Astrocyte (in vitro differentiated cells and primary cell): ENCODE measurements at regions not wholly inside any gene's neighbourhood (a gene's known extent, or its start where the extent isn't known, plus 50 kb on each side); places are given as distances from the start of the nearest gene placed in this dataset.

Experiments used
- DNase-seq: peaks from one replicate; pipeline ENCODE4 v3.0.0-alpha.2; 2010; ENCODE audit warnings: low read depth
- FAIRE-seq: peaks from 2 replicates; lab custom pipeline; 2011; peaks lifted over from hg19 to GRCh38; lab: Jason Lieb, UNC
- H2AFZ ChIP-seq: 2 replicates; pipeline ENCODE4 v1.6.0; 2012; ENCODE audit warnings: low read depth, low read length, inconsistent platforms
- H3K27ac ChIP-seq: 2 replicates; pipeline ENCODE4 v1.5.1; 2011; ENCODE audit warnings: low read depth, low read length, inconsistent platforms
- H3K27me3 ChIP-seq: 2 replicates; pipeline ENCODE4 v1.6.0; 2011; ENCODE audit warnings: low read length, inconsistent platforms; ENCODE audit not compliant: insufficient read depth
- H3K36me3 ChIP-seq: 2 replicates; pipeline ENCODE4 v1.5.1; 2011; ENCODE audit warnings: low read length, inconsistent platforms; ENCODE audit not compliant: insufficient read depth
- H3K4me1 ChIP-seq: 2 replicates; pipeline ENCODE4 v1.5.1; 2011; ENCODE audit warnings: low read length, inconsistent platforms; ENCODE audit not compliant: insufficient read depth
- H3K4me2 ChIP-seq: 2 replicates; pipeline ENCODE4 v1.6.0; 2012; ENCODE audit warnings: low read length, inconsistent platforms
- H3K4me3 ChIP-seq: 2 replicates; pipeline ENCODE4 v1.5.1; 2011; ENCODE audit warnings: low read depth, mild to moderate bottlenecking, low read length, inconsistent platforms; ENCODE audit not compliant: insufficient read depth
- H3K79me2 ChIP-seq: 2 replicates; pipeline ENCODE4 v1.6.0; 2012; ENCODE audit warnings: mild to moderate bottlenecking, low read length, inconsistent platforms; ENCODE audit not compliant: insufficient read depth
- H3K9ac ChIP-seq: 2 replicates; pipeline ENCODE4 v1.6.0; 2012; ENCODE audit warnings: mild to moderate bottlenecking, low read length, inconsistent platforms
- H3K9me3 ChIP-seq: 2 replicates; pipeline ENCODE4 v1.5.1; 2012; ENCODE audit warnings: low read depth, mild to moderate bottlenecking, low read length, inconsistent platforms; ENCODE audit not compliant: insufficient read depth
- H4K20me1 ChIP-seq: 2 replicates; pipeline ENCODE4 v1.6.0; 2012; ENCODE audit warnings: low read length, inconsistent platforms; ENCODE audit not compliant: insufficient read depth
- H3K27ac Mint-ChIP-seq: one replicate; pipeline ENCODE4 v1.8.0; 2021; ENCODE audit warnings: mild to moderate bottlenecking, mixed read lengths; ENCODE audit not compliant: unreplicated experiment
- H3K27me3 Mint-ChIP-seq: one replicate; pipeline ENCODE4 v1.8.0; 2021; ENCODE audit warnings: low read depth, mixed read lengths; ENCODE audit not compliant: unreplicated experiment
- H3K36me3 Mint-ChIP-seq: one replicate; pipeline ENCODE4 v1.8.0; 2021; ENCODE audit warnings: low read depth, mixed read lengths; ENCODE audit not compliant: unreplicated experiment
- H3K4me1 Mint-ChIP-seq: one replicate; pipeline ENCODE4 v1.8.0; 2021; ENCODE audit warnings: low read depth, mixed read lengths; ENCODE audit not compliant: unreplicated experiment
- H3K4me3 Mint-ChIP-seq: one replicate; pipeline ENCODE4 v1.8.0; 2021; ENCODE audit warnings: mild to moderate bottlenecking, moderate library complexity, mixed read lengths; ENCODE audit not compliant: unreplicated experiment
- H3K9me3 Mint-ChIP-seq: one replicate; pipeline ENCODE4 v1.8.0; 2021; ENCODE audit warnings: mild to moderate bottlenecking, mixed read lengths; ENCODE audit not compliant: unreplicated experiment
- EZH2 ChIP-seq: IDR thresholded peaks from 2 replicates; pipeline ENCODE4 v1.6.1; 2012; ENCODE audit warnings: mild to moderate bottlenecking, low read length, inconsistent platforms; ENCODE audit not compliant: insufficient read depth
- TF ChIP-seq, protein P1 (sequence below): IDR thresholded peaks from 2 replicates; pipeline ENCODE4 v1.5.1; 2011; ENCODE audit warnings: low read depth, mild to moderate bottlenecking, inconsistent platforms, low read length, moderate library complexity; ENCODE audit not compliant: insufficient read depth

GRCh38 chr18:7390731-7391492 is 160.0 kb downstream of the LRRC30 start:
- no peak overlapping the region for H3K4me3 Mint-ChIP-seq
- H3K9me3 ChIP-seq = no peaks in the 10 kb centered on the region
- H3K79me2 ChIP-seq = no peaks in the 10 kb centered on the region

DNA sequence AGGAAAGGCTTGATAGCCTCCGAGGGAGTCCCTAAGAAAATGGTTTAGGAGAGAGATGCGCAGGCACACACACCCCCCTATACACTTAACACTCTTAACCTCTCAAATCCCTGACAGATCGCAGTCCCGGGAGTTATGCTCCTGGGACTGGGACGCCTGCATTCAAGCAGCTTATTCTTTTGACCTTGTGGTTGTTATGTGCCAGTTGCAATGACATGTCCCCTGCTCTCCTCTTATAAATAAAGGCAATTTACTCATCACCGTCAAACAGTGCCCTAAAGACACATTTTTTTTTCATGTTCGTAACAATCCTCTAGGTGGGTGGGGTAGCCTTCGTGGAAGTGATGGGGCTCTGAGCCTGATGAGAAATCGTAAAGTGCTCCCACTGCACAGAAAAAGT is 162.2 kb downstream of the LRRC30 start:
- peaks cover 24% of the 10 kb centered on the region for H3K27me3 Mint-ChIP-seq
- FAIRE-seq (no peak), DNase-seq (no peak)
- H3K9me3 Mint-ChIP-seq = peaks cover 6% of the 10 kb centered on the region
- H3K4me1 Mint-ChIP-seq = no peaks in the 10 kb centered on the region
- Histone ChIP-seq H2AFZ (no peak overlapping the region), H3K4me3 (no peak overlapping the region), H4K20me1 (no peaks in the 10 kb centered on the region), H3K9ac (no peak overlapping the region), H3K4me1 (no peaks in the 10 kb centered on the region), H3K36me3 (no peaks in the 10 kb centered on the region), H3K27me3 (peaks cover 7% of the 10 kb centered on the region), H3K4me2 (no peak overlapping the region), H3K27ac (no peak overlapping the region), H3K9me3 (no peaks in the 10 kb centered on the region), H3K79me2 (no peaks in the 10 kb centered on the region)
- H3K36me3 Mint-ChIP-seq = no peaks in the 10 kb centered on the region
- H3K4me3 Mint-ChIP-seq = no peak overlapping the region
- H3K27ac Mint-ChIP-seq = no peak overlapping the region
- TF ChIP-seq, protein P1, sequence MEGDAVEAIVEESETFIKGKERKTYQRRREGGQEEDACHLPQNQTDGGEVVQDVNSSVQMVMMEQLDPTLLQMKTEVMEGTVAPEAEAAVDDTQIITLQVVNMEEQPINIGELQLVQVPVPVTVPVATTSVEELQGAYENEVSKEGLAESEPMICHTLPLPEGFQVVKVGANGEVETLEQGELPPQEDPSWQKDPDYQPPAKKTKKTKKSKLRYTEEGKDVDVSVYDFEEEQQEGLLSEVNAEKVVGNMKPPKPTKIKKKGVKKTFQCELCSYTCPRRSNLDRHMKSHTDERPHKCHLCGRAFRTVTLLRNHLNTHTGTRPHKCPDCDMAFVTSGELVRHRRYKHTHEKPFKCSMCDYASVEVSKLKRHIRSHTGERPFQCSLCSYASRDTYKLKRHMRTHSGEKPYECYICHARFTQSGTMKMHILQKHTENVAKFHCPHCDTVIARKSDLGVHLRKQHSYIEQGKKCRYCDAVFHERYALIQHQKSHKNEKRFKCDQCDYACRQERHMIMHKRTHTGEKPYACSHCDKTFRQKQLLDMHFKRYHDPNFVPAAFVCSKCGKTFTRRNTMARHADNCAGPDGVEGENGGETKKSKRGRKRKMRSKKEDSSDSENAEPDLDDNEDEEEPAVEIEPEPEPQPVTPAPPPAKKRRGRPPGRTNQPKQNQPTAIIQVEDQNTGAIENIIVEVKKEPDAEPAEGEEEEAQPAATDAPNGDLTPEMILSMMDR = no peak
- TF ChIP-seq EZH2 = no peak

More at GRCh38 chr18:7390731-7391492, 160.0 kb downstream of the LRRC30 start:
- Histone ChIP-seq H3K4me2 (no peak overlapping the region), H3K27me3 (peaks cover 5% of the 10 kb centered on the region), H3K4me1 (no peaks in the 10 kb centered on the region), H3K27ac (no peak overlapping the region), H3K4me3 (no peak overlapping the region), H2AFZ (no peak overlapping the region), H3K9ac (no peak overlapping the region), H4K20me1 (no peaks in the 10 kb centered on the region), H3K36me3 (no peaks in the 10 kb centered on the region)
- H3K27me3 Mint-ChIP-seq = peaks cover 26% of the 10 kb centered on the region
- no peaks in the 10 kb centered on the region for H3K4me1 Mint-ChIP-seq
- no peak for TF ChIP-seq EZH2
- TF ChIP-seq, protein P1 = no peak
- no peak for FAIRE-seq
- DNase-seq = no peak
- H3K36me3 Mint-ChIP-seq = no peaks in the 10 kb centered on the region
- peaks cover 7% of the 10 kb centered on the region for H3K9me3 Mint-ChIP-seq
- no peak overlapping the region for H3K27ac Mint-ChIP-seq

- H3K27ac ChIP-seq = no peak overlapping the region
Observed at GRCh38 chr18:7394050-7394659, 163.3 kb downstream of the LRRC30 start.

More at GRCh38 chr18:7394050-7394659, 163.3 kb downstream of the LRRC30 start:
- Histone ChIP-seq H3K4me2 (no peak overlapping the region), H3K9me3 (no peaks in the 10 kb centered on the region), H2AFZ (no peak overlapping the region), H3K4me1 (no peaks in the 10 kb centered on the region), H3K4me3 (no peak overlapping the region), H3K79me2 (no peaks in the 10 kb centered on the region), H3K9ac (no peak overlapping the region), H4K20me1 (no peaks in the 10 kb centered on the region), H3K36me3 (no peaks in the 10 kb centered on the region), H3K27me3 (peaks cover 7% of the 10 kb centered on the region)
- DNase-seq (no peak), FAIRE-seq (no peak)
- Mint-ChIP-seq H3K4me3 (no peak overlapping the region), H3K27ac (no peak overlapping the region), H3K4me1 (no peaks in the 10 kb centered on the region), H3K9me3 (peaks cover 6% of the 10 kb centered on the region), H3K36me3 (no peaks in the 10 kb centered on the region), H3K27me3 (peaks cover 22% of the 10 kb centered on the region)
- TF ChIP-seq EZH2 = no peak
- TF ChIP-seq, protein P1 = no peak
